H1 (cell line): ENCODE measurements at regions not wholly inside any gene's neighbourhood (a gene's known extent, or its start where the extent isn't known, plus 50 kb on each side); places are given as distances from the start of the nearest gene placed in this dataset.
A peak's percentile ranks its signal among the peaks of the same experiment; 100 is the strongest.
"Not testable (repeated sequence)": the region's sequence is repeated elsewhere in the genome, so short reads cannot be mapped to it uniquely, and the experiment has no call there.

ENCODE experiments used
- CTCF ChIA-PET: fragments of 300-600 bp; sonication (Branson Sonifier 250); formaldehyde crosslinking; loops from one replicate; lab custom pipeline; 2021; ENCODE audit not compliant: partially characterized antibody; lab: Charles Lee
- POLR2A ChIA-PET: fragments of 300-600 bp; sonication (Branson Sonifier 250); formaldehyde crosslinking; loops from one replicate; lab custom pipeline; 2021; ENCODE audit warnings: inconsistent platforms; ENCODE audit not compliant: partially characterized antibody; lab: Charles Lee
- DNase-seq, 2 experiments: peaks; one replicate each; pipeline versions ENCODE4 v3.0.0 to v3.0.0-alpha.2; 2010 to 2022; ENCODE audit warnings: low spot score in 2 of 2, low read depth in 1 of 2, mixed read lengths in 1 of 2
- FAIRE-seq: peaks from 2 replicates; lab custom pipeline; 2011; peaks lifted over from hg19 to GRCh38; lab: Jason Lieb, UNC
- H2AFZ ChIP-seq: 2 replicates; pipeline ENCODE4 v1.8.1; 2012; ENCODE audit warnings: low read length, inconsistent platforms
- H2AK5ac ChIP-seq: 2 replicates; pipeline ENCODE4 v1.6.1; 2013; ENCODE audit warnings: low read depth, low read length
- H2BK120ac ChIP-seq: replicated peaks from 2 replicates; pipeline ENCODE3; 2013; ENCODE audit warnings: low read depth, low read length, inconsistent platforms
- H2BK12ac ChIP-seq: 2 replicates; pipeline ENCODE4 v1.6.1; 2013; ENCODE audit warnings: low read depth, low read length
- H2BK15ac ChIP-seq: 2 replicates; pipeline ENCODE4 v1.6.1; 2013; ENCODE audit warnings: low read length
- H2BK20ac ChIP-seq: 2 replicates; pipeline ENCODE4 v1.6.1; 2013; ENCODE audit warnings: low read length
- H2BK5ac ChIP-seq: 2 replicates; pipeline ENCODE4 v1.6.1; 2013; ENCODE audit warnings: low read depth, low read length
- H3K14ac ChIP-seq: 2 replicates; pipeline ENCODE4 v1.6.1; 2013; ENCODE audit warnings: inconsistent platforms; ENCODE audit not compliant: insufficient read length
- H3K18ac ChIP-seq: 2 replicates; pipeline ENCODE4 v1.6.1; 2013; ENCODE audit warnings: low read length; ENCODE audit errors: extremely low read depth
- H3K23ac ChIP-seq: 2 replicates; pipeline ENCODE4 v1.6.1; 2013; ENCODE audit warnings: inconsistent platforms; ENCODE audit not compliant: insufficient read length
- H3K23me2 ChIP-seq: 2 replicates; pipeline ENCODE4 v1.6.1; 2013; ENCODE audit warnings: low read depth, low read length
- H3K27ac ChIP-seq: 2 replicates; pipeline ENCODE4 v1.6.1; 2011; ENCODE audit warnings: low read depth, low read length, inconsistent platforms
- H3K27me3 ChIP-seq, 4 experiments: replicated peaks in 1 of 4; 1 replicate in 1 of 4; 2 replicates in 3 of 4; pipeline versions ENCODE4 v1.6.1 to v1.8.1; 2011 to 2013; ENCODE audit warnings: low read length in 3 of 4, mild to moderate bottlenecking in 3 of 4, inconsistent platforms in 2 of 4, mixed read lengths in 2 of 4, moderate library complexity in 1 of 4; ENCODE audit not compliant: control insufficient read depth in 3 of 4, insufficient read depth in 3 of 4; ENCODE audit errors: extremely low read depth in 1 of 4
- H3K36me3 ChIP-seq, 4 experiments: 2 replicates each; pipeline versions ENCODE4 v1.6.1 to v1.8.1; 2011 to 2013; ENCODE audit warnings: mild to moderate bottlenecking in 4 of 4, low read length in 3 of 4, moderate library complexity in 2 of 4, control low read depth in 1 of 4, inconsistent platforms in 1 of 4; ENCODE audit not compliant: insufficient read depth in 4 of 4, control insufficient read depth in 2 of 4
- H3K4ac ChIP-seq: replicated peaks from 2 replicates; pipeline ENCODE3; 2013; ENCODE audit warnings: low read length, low read depth, mixed read lengths, inconsistent platforms; ENCODE audit not compliant: insufficient read length
- H3K4me1 ChIP-seq, 4 experiments: replicated peaks in 1 of 4; 1 replicate in 1 of 4; 2 replicates in 3 of 4; pipeline versions ENCODE4 v1.6.1 to v1.8.1; 2011 to 2013; ENCODE audit warnings: low read length in 3 of 4, inconsistent platforms in 2 of 4, mixed read lengths in 1 of 4; ENCODE audit not compliant: insufficient read depth in 4 of 4, control insufficient read depth in 3 of 4
- H3K4me2 ChIP-seq, 2 experiments: 2 replicates each; pipeline versions ENCODE4 v1.6.1 to v1.8.1; 2011 to 2013; ENCODE audit warnings: low read depth in 2 of 2, low read length in 2 of 2, control low read depth in 1 of 2, inconsistent platforms in 1 of 2, mild to moderate bottlenecking in 1 of 2; ENCODE audit not compliant: insufficient read depth in 1 of 2
- H3K4me3 ChIP-seq, 4 experiments: fragments of 200-600, 300-600 bp in 1 of 4; sonication (generic), shearing (Covaris generic), sonication (Bioruptor Twin) in 1 of 4; 2 replicates each; pipeline versions ENCODE4 v1.5.1 to v1.8.1; 2011 to 2016; ENCODE audit warnings: low read length in 4 of 4, low read depth in 3 of 4, control low read depth in 2 of 4, inconsistent platforms in 2 of 4, mild to moderate bottlenecking in 2 of 4, mixed read lengths in 1 of 4, moderate library complexity in 1 of 4; ENCODE audit not compliant: insufficient read depth in 2 of 4; ENCODE audit errors: extremely low read depth in 1 of 4
- H3K56ac ChIP-seq: replicated peaks from 2 replicates; pipeline ENCODE3; 2013; ENCODE audit warnings: low read depth, mild to moderate bottlenecking, mixed read lengths, low read length, inconsistent platforms; ENCODE audit not compliant: insufficient read length
- H3K79me1 ChIP-seq: 2 replicates; pipeline ENCODE4 v1.6.1; 2013; ENCODE audit warnings: low read depth, low read length, control low read depth
- H3K79me2 ChIP-seq, 2 experiments: 2 replicates each; pipeline versions ENCODE4 v1.6.1 to v1.8.1; 2012 to 2013; ENCODE audit warnings: low read length in 2 of 2, mild to moderate bottlenecking in 2 of 2, inconsistent platforms in 1 of 2; ENCODE audit not compliant: insufficient read depth in 2 of 2, control insufficient read depth in 1 of 2
- H3K9ac ChIP-seq, 4 experiments: replicated peaks in 1 of 4; 1 replicate in 1 of 4; 2 replicates in 3 of 4; pipeline versions ENCODE4 v1.6.1 to v1.8.1; 2011 to 2013; ENCODE audit warnings: low read depth in 3 of 4, low read length in 3 of 4, control low read depth in 2 of 4, mild to moderate bottlenecking in 2 of 4, moderate library complexity in 2 of 4, inconsistent platforms in 1 of 4; ENCODE audit errors: extremely low read depth in 1 of 4
- H3K9me3 ChIP-seq, 2 experiments: 2 replicates each; pipeline versions ENCODE4 v1.6.1 to v1.8.1; 2012 to 2013; ENCODE audit warnings: mild to moderate bottlenecking in 2 of 2, moderate library complexity in 2 of 2, control low read depth in 1 of 2, inconsistent platforms in 1 of 2, low read depth in 1 of 2, low read length in 1 of 2, mixed read lengths in 1 of 2; ENCODE audit not compliant: insufficient read depth in 2 of 2
- H4K20me1 ChIP-seq, 2 experiments: replicated peaks in 1 of 2; 2 replicates each; pipeline versions ENCODE3 to v1.8.1; 2011 to 2013; ENCODE audit warnings: inconsistent platforms in 2 of 2, low read length in 2 of 2, mild to moderate bottlenecking in 1 of 2; ENCODE audit not compliant: insufficient read depth in 2 of 2, control insufficient read depth in 1 of 2
- H4K5ac ChIP-seq: 2 replicates; pipeline ENCODE4 v1.6.1; 2013; ENCODE audit warnings: low read length, low read depth, mixed read lengths, inconsistent platforms; ENCODE audit not compliant: insufficient read length
- H4K8ac ChIP-seq: 2 replicates; pipeline ENCODE4 v1.8.0; 2013; ENCODE audit warnings: mild to moderate bottlenecking, moderate library complexity, low read length, inconsistent platforms; ENCODE audit not compliant: insufficient read depth; ENCODE audit errors: extremely low read depth
- H4K91ac ChIP-seq: replicated peaks from 2 replicates; pipeline ENCODE3; 2013; ENCODE audit warnings: low read length, mixed read lengths, inconsistent platforms; ENCODE audit not compliant: insufficient read length
- WGBS, 2 experiments: shearing (Covaris generic) in 1 of 2; methylation state at CpG; one replicate each; pipeline versions ENCODE4 v1.1.6 to v1.1.7; 2013 to 2015; ENCODE audit warnings: low lambda C conversion rate in 2 of 2, mixed read lengths in 2 of 2, inconsistent platforms in 1 of 2, low coverage in 1 of 2, missing lambda C conversion rate in 1 of 2; ENCODE audit not compliant: insufficient replicate concordance in 2 of 2, insufficient coverage in 1 of 2, insufficient read length in 1 of 2; ENCODE audit errors: extremely low coverage in 1 of 2, missing lambda C conversion rate in 1 of 2; 5-methylcytosine and 5-hydroxymethylcytosine counted together

- H3K9me3 ChIP-seq, H3K14ac ChIP-seq, H3K4me3 ChIP-seq, H3K23me2 ChIP-seq, H2AK5ac ChIP-seq, H3K23ac ChIP-seq, H3K4me2 ChIP-seq, POLR2A ChIA-PET, H2BK20ac ChIP-seq, H3K27me3 ChIP-seq, H4K91ac ChIP-seq, H2AFZ ChIP-seq, CTCF ChIA-PET, H3K36me3 ChIP-seq, H4K20me1 ChIP-seq, H2BK12ac ChIP-seq, H3K56ac ChIP-seq, H3K9ac ChIP-seq, H3K79me1 ChIP-seq, H4K5ac ChIP-seq, H3K27ac ChIP-seq, H3K18ac ChIP-seq, H3K79me2 ChIP-seq, DNase-seq, FAIRE-seq, H3K4me1 ChIP-seq, H2BK5ac ChIP-seq, H2BK15ac ChIP-seq, H3K4ac ChIP-seq, H2BK120ac ChIP-seq: not testable (repeated sequence)
- 93% methylated on average over 13 of the region's 13 CpGs; no CpG with 5 or more reads in 1 of the 2 experiments for WGBS, 2 experiments
- H4K8ac ChIP-seq = 0 out of 2 replicates have a peak overlapping the region, but pooled peaks have one; percentile 36
These were observed 704.3 kb upstream of the NECTIN3 start for GRCh38 chr3:110367289-110367688.
